Right lobe of liver (tissue), 6 donors: ENCODE measurements at regions not wholly inside any gene's neighbourhood (a gene's known extent, or its start where the extent isn't known, plus 50 kb on each side); places are given as distances from the start of the nearest gene placed in this dataset.
"Not testable (repeated sequence)": the region's sequence is repeated elsewhere in the genome, so short reads cannot be mapped to it uniquely, and the experiment has no call there.

ENCODE experiments used
- ATAC-seq, 4 donors: fragments of 200-7000 bp; cut with Tn5 transposase; one replicate each; pipeline ENCODE4 v1.9.1; 2020; ENCODE audit warnings: mild to moderate bottlenecking in 4 of 4, moderate library complexity in 4 of 4
- DNase-seq, 3 donors: peaks; one replicate each; pipeline ENCODE4 v3.0.0-alpha.2; 2020
- H3K27ac ChIP-seq, 3 donors: fragments of 200-600 bp; one replicate each; pipeline ENCODE4 v1.8.0; 2022
- H3K27me3 ChIP-seq, 2 donors: fragments of 200-600 bp; one replicate each; pipeline ENCODE4 v1.8.0; 2022
- H3K36me3 ChIP-seq, 4 donors: fragments of 200-600 bp; sonication (generic) in 1 of 4; one replicate each; pipeline versions ENCODE4 v1.5.1 to v1.8.0; 2017 to 2022; ENCODE audit warnings: control low read depth in 1 of 4
- H3K4me1 ChIP-seq, 4 donors: fragments of 200-600 bp; sonication (generic) in 1 of 4; one replicate each; pipeline versions ENCODE4 v1.5.1 to v1.8.0; 2017 to 2022; ENCODE audit warnings: control low read depth in 1 of 4
- H3K4me3 ChIP-seq, 3 donors: fragments of 200-600 bp; one replicate each; pipeline ENCODE4 v1.8.0; 2022
- H3K9me3 ChIP-seq, 4 donors: fragments of 200-600 bp; sonication (generic) in 1 of 4; one replicate each; pipeline versions ENCODE4 v1.5.1 to v1.8.0; 2017 to 2022; ENCODE audit warnings: control low read depth in 1 of 4
- CTCF ChIP-seq, 4 donors: fragments of 200-600 bp in 3 of 4; fragments of 450-650 bp in 1 of 4; IDR thresholded peaks; one replicate each; pipeline versions ENCODE4 v1.5.1 to v1.8.0; 2016 to 2022; ENCODE audit warnings: antibody characterized with exemption in 4 of 4, mild to moderate bottlenecking in 2 of 4
- POLR2A ChIP-seq: fragments of 450-650 bp; IDR thresholded peaks from one replicate; pipeline ENCODE4 v1.6.1; 2017; ENCODE audit warnings: antibody characterized with exemption, mild to moderate bottlenecking
- WGBS: methylation state at CpG from one replicate; pipeline ENCODE4 v1.1.6; 2018; ENCODE audit warnings: low coverage, low lambda C conversion rate; ENCODE audit not compliant: insufficient coverage; ENCODE audit errors: missing lambda C conversion rate; 5-methylcytosine and 5-hydroxymethylcytosine counted together
- intact Hi-C, 2 donors: fragments of 100-400 bp; cut with DNase I; formaldehyde crosslinking; loops; one replicate each; pipeline versions ENCODE4 v1.11.2 to v1.14.1; 2022
- donor health status: DM: no; HTN: yes; CAD: no.
- donor health status: DM: no; HTN: no; CAD: no.
- donor health status: DM: no; HTN: no; CAD: no.
- donor health status: DM: no; HTN: yes; CAD: no.
- donor health status: DM: no; HTN: yes; CAD: no.

GRCh38 chr14:66005900-66006434 lies 480.2 kb upstream of the CCDC196 start:
- H3K4me1 ChIP-seq, result no peaks in the 10 kb centered on the region
- TF ChIP-seq POLR2A (no peak), CTCF (IDR thresholded peaks at IDR 0.05) (no peak)
- no peaks in the 10 kb centered on the region for H3K36me3 ChIP-seq
- no peak overlapping the region for H3K4me3 ChIP-seq
- intact Hi-C loops, result no loop called here
- no peaks in the 10 kb centered on the region for H3K9me3 ChIP-seq
- no peaks in the 10 kb centered on the region for H3K27me3 ChIP-seq
- DNase-seq, result no peak
- no peak overlapping the region for H3K27ac ChIP-seq
- WGBS, result 18% methylated on average over 2 of the region's 2 CpGs
- ATAC-seq, result peak; percentile 55 to 85 (median 62)

- DNase-seq (no peak), ATAC-seq (no peak)
- no peak overlapping the region for H3K4me3 ChIP-seq
- 51% methylated on average over 2 of the region's 2 CpGs for WGBS
- H3K27me3 ChIP-seq, result no peaks in the 10 kb centered on the region
- intact Hi-C loops, result no loop called here
- no peak overlapping the region for H3K27ac ChIP-seq
- no peaks in the 10 kb centered on the region for H3K36me3 ChIP-seq
- H3K9me3 ChIP-seq, result no peaks in the 10 kb centered on the region
- no peak for TF ChIP-seq CTCF (IDR thresholded peaks at IDR 0.05)
- H3K4me1 ChIP-seq, result no peaks in the 10 kb centered on the region
Measured at GRCh38 chr14:66008631-66009030, 477.5 kb upstream of the CCDC196 start.

- ATAC-seq, result no peak
- no peak for DNase-seq
- no peaks in the 10 kb centered on the region for H3K27me3 ChIP-seq
- no peak overlapping the region for H3K27ac ChIP-seq
- no peaks in the 10 kb centered on the region for H3K4me1 ChIP-seq
- H3K9me3 ChIP-seq, result no peaks in the 10 kb centered on the region
- WGBS, result 20% methylated on average over 2 of the region's 2 CpGs
- H3K36me3 ChIP-seq, result no peaks in the 10 kb centered on the region
- intact Hi-C loops, result no loop called here
- H3K4me3 ChIP-seq, result no peak overlapping the region
- TF ChIP-seq POLR2A (no peak), CTCF (IDR thresholded peaks at IDR 0.05) (no peak)
Measured at GRCh38 chr14:66009089-66009488, 477.1 kb upstream of the CCDC196 start.

GRCh38 chr14:66010695-66011094 lies 475.5 kb upstream of the CCDC196 start:
- no peak for DNase-seq
- TF ChIP-seq CTCF (IDR thresholded peaks at IDR 0.05) (no peak), POLR2A (no peak)
- Histone ChIP-seq H3K4me1 (no peaks in the 10 kb centered on the region), H3K27me3 (no peaks in the 10 kb centered on the region), H3K4me3 (no peak overlapping the region), H3K9me3 (no peaks in the 10 kb centered on the region), H3K36me3 (no peaks in the 10 kb centered on the region), H3K27ac (no peak overlapping the region)
- 36% methylated on average over 2 of the region's 2 CpGs for WGBS
- intact Hi-C loops, result no loop called here
- no peak for ATAC-seq

- WGBS, result 46% methylated on average over 3 of the region's 3 CpGs
- H3K27me3 ChIP-seq, result no peaks in the 10 kb centered on the region
- ATAC-seq (no peak), DNase-seq (no peak)
- no peak for TF ChIP-seq CTCF (IDR thresholded peaks at IDR 0.05)
- TF ChIP-seq POLR2A, result no peak
- intact Hi-C loops, result no loop called here
- no peaks in the 10 kb centered on the region for H3K4me1 ChIP-seq
- H3K4me3 ChIP-seq, result no peak overlapping the region
- no peak overlapping the region for H3K27ac ChIP-seq
- H3K9me3 ChIP-seq, result no peaks in the 10 kb centered on the region
- no peaks in the 10 kb centered on the region for H3K36me3 ChIP-seq
Measured at GRCh38 chr14:66011855-66012254, 474.3 kb upstream of the CCDC196 start.

- intact Hi-C loops, ATAC-seq, H3K27me3 ChIP-seq, H3K9me3 ChIP-seq, H3K36me3 ChIP-seq, H3K27ac ChIP-seq, H3K4me1 ChIP-seq, H3K4me3 ChIP-seq, DNase-seq: not testable (repeated sequence)
- WGBS, result 69% methylated on average over 11 of the region's 42 CpGs
Measured at GRCh38 chr14:66013607-66014006, 472.6 kb upstream of the CCDC196 start.
